Neural cell (in vitro differentiated cells): ENCODE measurements at regions not wholly inside any gene's neighbourhood (a gene's known extent, or its start where the extent isn't known, plus 50 kb on each side); places are given as distances from the start of the nearest gene placed in this dataset.

Experiments used
- H2AFZ ChIP-seq: fragments of 200-600, 300-800 bp; sonication (generic), shearing (Covaris generic); 2 replicates; pipeline ENCODE4 v1.6.0; 2014; ENCODE audit warnings: low read depth, mild to moderate bottlenecking, antibody characterized with exemption, low read length, moderate library complexity
- H3F3A ChIP-seq: fragments of 200-600 bp; shearing (Covaris generic); 2 replicates; pipeline ENCODE4 v1.6.1; 2016; ENCODE audit warnings: mild to moderate bottlenecking, moderate library complexity, mixed read lengths, antibody characterized with exemption, low read length; ENCODE audit not compliant: insufficient read depth, poor library complexity, severe bottlenecking
- H3K27ac ChIP-seq: fragments of 200-600, 300-800 bp; sonication (generic), shearing (Covaris generic); 2 replicates; pipeline ENCODE4 v1.5.1; 2014; ENCODE audit warnings: mild to moderate bottlenecking, low read length, moderate library complexity
- H3K27me3 ChIP-seq: fragments of 300-800, 200-600 bp; sonication (generic), shearing (Covaris generic); 2 replicates; pipeline ENCODE4 v1.6.0; 2014; ENCODE audit warnings: mild to moderate bottlenecking, low read depth, low read length, moderate library complexity; ENCODE audit not compliant: insufficient read depth
- H3K36me3 ChIP-seq: fragments of 300-800, 200-600 bp; sonication (generic), shearing (Covaris generic); 2 replicates; pipeline ENCODE4 v1.5.1; 2014; ENCODE audit warnings: mild to moderate bottlenecking, antibody characterized with exemption, low read length, moderate library complexity; ENCODE audit not compliant: insufficient read depth
- H3K4me2 ChIP-seq: fragments of 300-800, 200-600 bp; sonication (generic), shearing (Covaris generic); 2 replicates; pipeline ENCODE4 v1.6.0; 2014; ENCODE audit warnings: mild to moderate bottlenecking, low read length
- H3K4me3 ChIP-seq: fragments of 300-800, 200-600 bp; sonication (generic), shearing (Covaris generic); 2 replicates; pipeline ENCODE4 v1.5.1; 2014; ENCODE audit warnings: mild to moderate bottlenecking, low read length, moderate library complexity
- H3K79me2 ChIP-seq: fragments of 200-600 bp; shearing (Covaris generic); replicated peaks from 2 replicates; pipeline ENCODE4 v1.6.0; 2014; ENCODE audit warnings: mild to moderate bottlenecking, low read length, moderate library complexity; ENCODE audit not compliant: insufficient read depth
- H3K9ac ChIP-seq: fragments of 300-800, 200-600 bp; sonication (generic), shearing (Covaris generic); 2 replicates; pipeline ENCODE4 v1.6.1; 2016; ENCODE audit warnings: mild to moderate bottlenecking, low read length, mixed read lengths
- H3K9me2 ChIP-seq: fragments of 200-600 bp; shearing (Covaris generic); 2 replicates; pipeline ENCODE4 v1.6.1; 2016; ENCODE audit warnings: mild to moderate bottlenecking, low read length, mixed read lengths; ENCODE audit not compliant: insufficient read depth
- H3K9me3 ChIP-seq: fragments of 200-600, 300-800 bp; sonication (generic), shearing (Covaris generic); 2 replicates; pipeline ENCODE4 v1.6.1; 2016; ENCODE audit warnings: mild to moderate bottlenecking, mixed run types, low read length, moderate library complexity, mixed read lengths
- H4K20me1 ChIP-seq: fragments of 200-600 bp; shearing (Covaris generic); 2 replicates; pipeline ENCODE4 v1.6.1; 2016; ENCODE audit warnings: mild to moderate bottlenecking, mixed run types; ENCODE audit not compliant: insufficient read depth
- EP300 ChIP-seq: fragments of 450-650 bp; conservative IDR thresholded peaks from 2 replicates; pipeline ENCODE4 v1.6.1; 2014; ENCODE audit warnings: antibody characterized with exemption, mild to moderate bottlenecking, moderate library complexity; ENCODE audit not compliant: poor library complexity, severe bottlenecking
- EZH2 ChIP-seq: fragments of 200-600, 300-800 bp; shearing (Covaris generic), sonication (generic); IDR thresholded peaks from 2 replicates; pipeline ENCODE4 v1.6.1; 2014; ENCODE audit warnings: antibody characterized with exemption, low read length, borderline replicate concordance, mild to moderate bottlenecking; ENCODE audit not compliant: insufficient read depth, poor library complexity, severe bottlenecking
- MXI1 ChIP-seq: fragments of 450-650 bp; conservative IDR thresholded peaks from 2 replicates; pipeline ENCODE4 v1.6.1; 2014; ENCODE audit warnings: antibody characterized with exemption, mild to moderate bottlenecking; ENCODE audit not compliant: poor library complexity, severe bottlenecking
- POLR2AphosphoS5 ChIP-seq: IDR thresholded peaks from 2 replicates; pipeline ENCODE4 v1.6.1; 2012
- RAD21 ChIP-seq: fragments of 450-650 bp; conservative IDR thresholded peaks from 2 replicates; pipeline ENCODE4 v1.6.1; 2014; ENCODE audit warnings: antibody characterized with exemption, mild to moderate bottlenecking, moderate library complexity
- REST ChIP-seq: IDR thresholded peaks from 2 replicates; pipeline ENCODE4 v1.6.1; 2012; ENCODE audit warnings: borderline replicate concordance
- SMC3 ChIP-seq: fragments of 450-650 bp; conservative IDR thresholded peaks from 2 replicates; pipeline ENCODE4 v1.6.1; 2014; ENCODE audit warnings: antibody characterized with exemption, mild to moderate bottlenecking, moderate library complexity; ENCODE audit not compliant: poor library complexity
- TAF1 ChIP-seq: IDR thresholded peaks from 2 replicates; pipeline ENCODE4 v1.6.1; 2012; ENCODE audit warnings: low read depth
- TF ChIP-seq, protein P1 (sequence below): fragments of 450-650 bp; IDR thresholded peaks from 2 replicates; pipeline ENCODE4 v1.5.1; 2014; ENCODE audit warnings: antibody characterized with exemption, mild to moderate bottlenecking, moderate library complexity; ENCODE audit not compliant: poor library complexity, severe bottlenecking

GRCh38 chr2:123103902-123104301 is 921.2 kb upstream of the CNTNAP5 start:
- Histone ChIP-seq H3K4me2 (no peak overlapping the region), H3K9me2 (no peaks in the 10 kb centered on the region), H3F3A (no peaks in the 10 kb centered on the region), H3K27ac (no peak overlapping the region), H3K79me2 (no peaks in the 10 kb centered on the region), H3K4me3 (no peak overlapping the region), H4K20me1 (no peaks in the 10 kb centered on the region), H3K9ac (no peak overlapping the region), H3K36me3 (no peaks in the 10 kb centered on the region), H2AFZ (no peak overlapping the region), H3K27me3 (no peaks in the 10 kb centered on the region), H3K9me3 (no peaks in the 10 kb centered on the region)
- TF ChIP-seq RAD21, result no peak
- no peak for TF ChIP-seq REST
- TF ChIP-seq MXI1, result no peak
- TF ChIP-seq, protein P1, sequence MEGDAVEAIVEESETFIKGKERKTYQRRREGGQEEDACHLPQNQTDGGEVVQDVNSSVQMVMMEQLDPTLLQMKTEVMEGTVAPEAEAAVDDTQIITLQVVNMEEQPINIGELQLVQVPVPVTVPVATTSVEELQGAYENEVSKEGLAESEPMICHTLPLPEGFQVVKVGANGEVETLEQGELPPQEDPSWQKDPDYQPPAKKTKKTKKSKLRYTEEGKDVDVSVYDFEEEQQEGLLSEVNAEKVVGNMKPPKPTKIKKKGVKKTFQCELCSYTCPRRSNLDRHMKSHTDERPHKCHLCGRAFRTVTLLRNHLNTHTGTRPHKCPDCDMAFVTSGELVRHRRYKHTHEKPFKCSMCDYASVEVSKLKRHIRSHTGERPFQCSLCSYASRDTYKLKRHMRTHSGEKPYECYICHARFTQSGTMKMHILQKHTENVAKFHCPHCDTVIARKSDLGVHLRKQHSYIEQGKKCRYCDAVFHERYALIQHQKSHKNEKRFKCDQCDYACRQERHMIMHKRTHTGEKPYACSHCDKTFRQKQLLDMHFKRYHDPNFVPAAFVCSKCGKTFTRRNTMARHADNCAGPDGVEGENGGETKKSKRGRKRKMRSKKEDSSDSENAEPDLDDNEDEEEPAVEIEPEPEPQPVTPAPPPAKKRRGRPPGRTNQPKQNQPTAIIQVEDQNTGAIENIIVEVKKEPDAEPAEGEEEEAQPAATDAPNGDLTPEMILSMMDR, result no peak
- no peak for TF ChIP-seq EP300

- TF ChIP-seq EZH2 (no peak), SMC3 (no peak), TAF1 (no peak)
- Histone ChIP-seq H3F3A (no peaks in the 10 kb centered on the region), H3K4me2 (no peak overlapping the region), H3K36me3 (no peaks in the 10 kb centered on the region), H3K9me3 (no peaks in the 10 kb centered on the region), H3K4me3 (no peak overlapping the region), H3K9me2 (no peaks in the 10 kb centered on the region), H3K27ac (no peak overlapping the region), H3K9ac (no peak overlapping the region), H2AFZ (no peak overlapping the region), H4K20me1 (no peaks in the 10 kb centered on the region), H3K79me2 (no peaks in the 10 kb centered on the region), H3K27me3 (no peaks in the 10 kb centered on the region)
These were observed 908.5 kb upstream of the CNTNAP5 start for GRCh38 chr2:123116595-123116994.

GRCh38 chr2:123127236-123127635 is 897.9 kb upstream of the CNTNAP5 start:
- Histone ChIP-seq H3K9ac (no peak overlapping the region), H3K4me3 (no peak overlapping the region)

More at GRCh38 chr2:123127236-123127635, 897.9 kb upstream of the CNTNAP5 start:
- no peaks in the 10 kb centered on the region for H3K79me2 ChIP-seq
- TF ChIP-seq POLR2AphosphoS5 (peak; percentile 24), EP300 (peak; percentile 33), TAF1 (no peak)
- TF ChIP-seq, protein P1, result no peak
- H3K36me3 ChIP-seq, result no peaks in the 10 kb centered on the region
- H2AFZ ChIP-seq, result no peak overlapping the region
- no peaks in the 10 kb centered on the region for H4K20me1 ChIP-seq
- no peaks in the 10 kb centered on the region for H3K9me2 ChIP-seq
- H3K27me3 ChIP-seq, result no peaks in the 10 kb centered on the region
- peak overlapping the region; percentile 37 for H3K27ac ChIP-seq
- no peaks in the 10 kb centered on the region for H3F3A ChIP-seq
- H3K4me2 ChIP-seq, result no peak overlapping the region
- H3K9me3 ChIP-seq, result peaks cover 3% of the 10 kb centered on the region
